Retinal pigment epithelial cell (primary cell): ENCODE measurements at regions not wholly inside any gene's neighbourhood (a gene's known extent, or its start where the extent isn't known, plus 50 kb on each side); places are given as distances from the start of the nearest gene placed in this dataset.

Experiments used
- DNase-seq: peaks from one replicate; pipeline ENCODE4 v3.0.0-alpha.2; 2010; ENCODE audit warnings: low read depth
- H3K4me3 ChIP-seq: 2 replicates; pipeline ENCODE4 v1.5.1; 2011; ENCODE audit warnings: mild to moderate bottlenecking, low read length, control low read depth, moderate library complexity
- CTCF ChIP-seq: conservative IDR thresholded peaks from 2 replicates; pipeline ENCODE4 v1.5.1; 2011; ENCODE audit warnings: low read depth, low read length, control low read depth, inconsistent platforms

- DNase-seq: no peak
- TF ChIP-seq CTCF: no peak
- H3K4me3 ChIP-seq: no peak overlapping the region
Measured at GRCh38 chr5:110063640-110064602, 374.2 kb downstream of the MAN2A1 start.

GRCh38 chr5:110064603-110065268 lies 375.0 kb downstream of the MAN2A1 start:
- no peak for TF ChIP-seq CTCF
- no peak overlapping the region for H3K4me3 ChIP-seq
- DNase-seq: no peak

GRCh38 chr5:110070836-110071235 lies 381.1 kb downstream of the MAN2A1 start:
- no peak overlapping the region for H3K4me3 ChIP-seq
- no peak for DNase-seq
- TF ChIP-seq CTCF: no peak

GRCh38 chr5:110072651-110073050 lies 382.9 kb downstream of the MAN2A1 start:
- TF ChIP-seq CTCF: no peak
- DNase-seq: no peak
- no peak overlapping the region for H3K4me3 ChIP-seq

- DNase-seq: no peak
- TF ChIP-seq CTCF: no peak
- no peak overlapping the region for H3K4me3 ChIP-seq
Measured at GRCh38 chr5:110073534-110073933, 383.8 kb downstream of the MAN2A1 start.

GRCh38 chr5:110075656-110076055 lies 385.9 kb downstream of the MAN2A1 start:
- TF ChIP-seq CTCF: no peak
- no peak overlapping the region for H3K4me3 ChIP-seq
- DNase-seq: no peak
